Epithelial cell of esophagus (primary cell): ENCODE measurements at regions not wholly inside any gene's neighbourhood (a gene's known extent, or its start where the extent isn't known, plus 50 kb on each side); places are given as distances from the start of the nearest gene placed in this dataset.

ENCODE experiments used
- DNase-seq: peaks from one replicate; pipeline ENCODE4 v3.0.0; 2010; ENCODE audit warnings: low read depth
- H3K4me3 ChIP-seq: 2 replicates; pipeline ENCODE4 v1.5.1; 2011; ENCODE audit warnings: mild to moderate bottlenecking, low read length, control low read depth
- TF ChIP-seq, protein P1 (sequence below): IDR thresholded peaks from 2 replicates; pipeline ENCODE4 v1.5.1; 2011; ENCODE audit warnings: low read depth, mild to moderate bottlenecking, low read length, control low read depth, inconsistent platforms; ENCODE audit not compliant: insufficient read depth; ENCODE audit errors: missing control alignments

DNA sequence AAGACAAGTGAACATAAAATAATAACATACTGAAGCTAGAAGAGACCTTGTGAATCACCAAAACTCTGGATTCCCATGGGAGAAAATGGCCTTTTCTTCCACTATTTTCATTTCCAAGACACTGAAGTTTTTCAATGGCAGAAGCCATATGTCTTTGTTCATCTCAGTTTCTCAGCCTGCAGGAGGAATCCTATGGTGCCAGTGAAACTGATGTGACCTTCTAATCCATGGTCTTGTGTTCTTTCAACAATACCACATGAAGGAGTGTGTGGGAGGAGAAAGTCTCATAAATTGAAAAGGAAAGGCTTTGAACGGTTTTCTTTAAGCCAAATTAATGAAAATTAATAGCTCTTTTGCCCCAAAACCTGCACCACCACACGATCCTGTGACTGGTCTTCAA lies 257.3 kb downstream of the EPHA4 start:
- no peak for DNase-seq
- TF ChIP-seq, protein P1, sequence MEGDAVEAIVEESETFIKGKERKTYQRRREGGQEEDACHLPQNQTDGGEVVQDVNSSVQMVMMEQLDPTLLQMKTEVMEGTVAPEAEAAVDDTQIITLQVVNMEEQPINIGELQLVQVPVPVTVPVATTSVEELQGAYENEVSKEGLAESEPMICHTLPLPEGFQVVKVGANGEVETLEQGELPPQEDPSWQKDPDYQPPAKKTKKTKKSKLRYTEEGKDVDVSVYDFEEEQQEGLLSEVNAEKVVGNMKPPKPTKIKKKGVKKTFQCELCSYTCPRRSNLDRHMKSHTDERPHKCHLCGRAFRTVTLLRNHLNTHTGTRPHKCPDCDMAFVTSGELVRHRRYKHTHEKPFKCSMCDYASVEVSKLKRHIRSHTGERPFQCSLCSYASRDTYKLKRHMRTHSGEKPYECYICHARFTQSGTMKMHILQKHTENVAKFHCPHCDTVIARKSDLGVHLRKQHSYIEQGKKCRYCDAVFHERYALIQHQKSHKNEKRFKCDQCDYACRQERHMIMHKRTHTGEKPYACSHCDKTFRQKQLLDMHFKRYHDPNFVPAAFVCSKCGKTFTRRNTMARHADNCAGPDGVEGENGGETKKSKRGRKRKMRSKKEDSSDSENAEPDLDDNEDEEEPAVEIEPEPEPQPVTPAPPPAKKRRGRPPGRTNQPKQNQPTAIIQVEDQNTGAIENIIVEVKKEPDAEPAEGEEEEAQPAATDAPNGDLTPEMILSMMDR: no peak

DNA sequence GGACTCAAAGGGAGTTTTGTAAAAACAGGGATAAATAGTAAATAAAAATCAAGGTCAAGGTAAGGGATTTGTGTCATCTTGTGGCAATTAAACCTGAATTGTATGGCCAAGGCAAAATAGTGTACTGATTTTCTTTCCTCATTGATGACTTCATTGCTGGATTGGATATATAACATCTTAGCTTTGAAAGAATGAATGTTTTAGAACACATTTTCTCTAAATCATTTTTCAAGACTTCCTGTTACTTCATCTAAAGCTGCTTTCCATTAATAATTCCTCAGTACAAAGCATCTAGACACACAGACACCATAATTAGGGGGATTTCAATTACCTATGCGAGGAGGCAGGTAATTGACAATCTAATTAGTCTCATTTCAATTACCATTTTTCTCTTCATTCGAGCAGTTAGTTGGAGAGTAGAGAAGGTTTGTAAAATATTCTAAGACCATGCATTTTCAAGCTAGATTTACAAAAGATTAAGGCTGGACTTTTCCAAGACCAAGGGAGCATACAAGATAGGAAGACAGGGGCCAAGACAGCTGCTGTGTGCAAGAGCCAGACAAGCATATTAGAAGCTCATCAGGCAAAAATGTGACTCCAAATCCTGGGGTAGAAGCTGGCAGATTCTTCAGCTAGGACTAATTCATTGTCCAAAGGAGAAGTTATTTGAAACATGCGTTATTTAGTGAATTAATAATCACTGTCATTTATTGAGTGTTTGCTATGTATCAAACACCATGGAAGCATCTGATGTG lies 253.6 kb downstream of the EPHA4 start:
- no peak for DNase-seq
- TF ChIP-seq, protein P1: no peak
- no peak overlapping the region for H3K4me3 ChIP-seq

More for the DNA sequence above, 257.3 kb downstream of the EPHA4 start:
- no peak overlapping the region for H3K4me3 ChIP-seq

DNA sequence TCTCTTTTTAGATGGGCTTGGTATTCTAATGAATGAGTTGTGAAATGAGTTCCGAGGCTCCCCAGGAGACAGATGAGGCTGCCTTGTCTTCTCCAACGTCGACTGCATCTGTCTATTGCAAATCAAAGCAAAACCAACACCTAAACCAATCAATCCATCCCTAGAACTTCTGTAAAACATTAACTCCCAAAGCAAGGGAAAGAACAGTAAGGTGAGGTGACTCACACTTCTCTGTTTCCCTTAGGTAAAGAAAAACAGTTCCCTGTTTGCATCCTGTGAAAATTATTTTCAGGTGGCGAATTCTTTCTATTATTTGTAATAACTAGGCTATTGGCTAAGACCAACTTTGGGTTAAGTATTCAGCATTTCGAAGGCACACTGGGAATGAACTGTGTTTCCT lies 249.4 kb downstream of the EPHA4 start:
- TF ChIP-seq, protein P1: no peak
- no peak overlapping the region for H3K4me3 ChIP-seq
- no peak for DNase-seq

DNA sequence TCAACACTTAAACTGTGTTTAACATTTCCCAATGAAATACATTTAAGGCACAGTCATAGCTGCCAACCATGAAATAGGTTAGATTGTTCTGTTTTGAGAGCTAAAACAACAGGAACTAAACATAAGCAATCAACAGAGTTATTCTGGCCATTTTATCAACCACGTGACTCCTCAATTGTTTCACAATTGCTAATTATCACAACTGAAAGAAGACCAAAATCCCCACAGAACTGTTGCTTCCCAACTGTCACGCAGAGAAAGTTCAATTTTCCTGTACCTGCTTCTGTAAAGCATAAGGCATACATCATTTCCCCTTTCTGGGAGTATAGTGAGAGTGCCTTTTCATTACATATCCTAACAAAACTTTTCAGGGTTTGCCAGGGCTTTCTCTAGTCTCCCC lies 248.6 kb downstream of the EPHA4 start:
- H3K4me3 ChIP-seq: no peak overlapping the region
- TF ChIP-seq, protein P1: no peak
- DNase-seq: no peak

DNA sequence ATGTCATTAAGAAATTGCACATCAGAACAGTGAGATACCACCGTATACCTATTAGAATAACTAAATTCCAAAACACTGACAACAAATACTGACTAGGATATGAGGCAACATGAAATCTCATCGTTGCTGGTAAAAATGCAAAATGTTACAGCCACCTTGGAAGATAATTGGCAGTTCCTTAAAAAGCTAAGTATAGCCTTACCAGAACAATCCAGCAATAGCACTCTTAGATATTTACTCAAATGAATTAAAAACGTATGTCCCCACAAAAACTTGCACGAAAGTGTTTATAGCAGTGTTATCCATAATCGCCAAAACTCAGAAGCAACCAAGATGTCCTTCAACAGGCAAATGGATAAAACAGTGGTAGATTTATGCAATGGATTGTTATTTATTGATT lies 241.7 kb downstream of the EPHA4 start:
- TF ChIP-seq, protein P1: no peak
- no peak for DNase-seq
- no peak overlapping the region for H3K4me3 ChIP-seq

DNA sequence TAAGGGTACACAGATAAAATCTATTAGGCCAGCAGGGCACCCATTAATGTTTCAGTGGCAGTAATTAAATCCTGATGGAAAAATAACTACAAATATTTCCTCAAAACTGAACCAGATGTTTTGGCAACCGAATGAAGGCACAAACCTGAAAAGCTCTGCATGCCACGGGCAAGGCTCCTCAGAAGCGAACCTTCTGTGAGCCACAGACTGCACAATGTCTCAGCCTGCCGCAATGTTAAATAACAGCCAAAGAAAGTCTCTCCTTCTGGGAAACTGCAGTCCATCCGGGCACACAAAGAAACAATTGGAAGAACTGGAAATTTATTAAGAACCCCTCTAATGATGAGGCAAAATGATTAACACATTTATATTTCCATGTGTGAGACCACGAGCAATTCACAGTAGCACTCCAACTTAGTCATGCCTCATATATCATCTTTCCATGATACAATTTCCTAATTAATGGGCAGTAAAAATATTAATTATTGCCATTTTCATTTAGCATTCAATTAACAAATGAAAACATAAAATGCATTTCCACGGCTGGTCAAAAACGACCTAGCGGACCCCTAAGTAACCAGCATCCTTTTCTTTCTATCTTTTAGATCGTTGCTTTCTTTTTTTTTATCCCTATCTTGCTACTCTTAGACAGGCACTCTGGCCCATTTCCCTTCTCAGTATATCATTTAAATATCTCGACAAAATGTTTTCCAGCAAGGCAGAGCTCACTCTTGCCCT lies 237.5 kb downstream of the EPHA4 start:
- no peak overlapping the region for H3K4me3 ChIP-seq
- no peak for DNase-seq
- TF ChIP-seq, protein P1: no peak

DNA sequence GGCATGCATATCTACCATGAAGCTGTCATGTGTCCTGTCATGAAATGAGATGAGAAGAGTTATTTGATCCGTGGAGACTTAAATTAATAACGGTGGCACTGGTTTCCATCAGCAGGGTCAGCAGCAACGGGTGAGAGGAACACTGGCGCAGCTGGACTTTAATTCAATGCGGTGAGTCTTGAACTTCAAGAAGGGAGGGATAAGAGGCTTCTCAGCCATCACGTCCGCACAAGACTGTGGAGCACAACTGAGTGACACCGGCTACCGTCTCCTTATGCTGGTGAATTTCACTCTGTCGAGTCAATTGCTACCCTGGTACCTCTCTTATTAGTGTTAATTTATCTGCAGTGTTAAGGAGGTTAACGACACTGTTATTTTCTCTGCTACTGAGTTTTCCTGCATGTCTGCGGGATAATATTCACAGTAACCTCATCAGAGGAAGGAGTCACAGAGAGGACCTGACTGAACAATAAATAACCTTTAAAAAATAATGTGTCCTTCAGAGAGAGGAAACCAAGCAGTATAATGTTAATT lies 236.8 kb downstream of the EPHA4 start:
- no peak for DNase-seq
- no peak overlapping the region for H3K4me3 ChIP-seq
- TF ChIP-seq, protein P1: no peak
